CD4-positive, alpha-beta T cell (primary cell): ENCODE measurements at regions not wholly inside any gene's neighbourhood (a gene's known extent, or its start where the extent isn't known, plus 50 kb on each side); places are given as distances from the start of the nearest gene placed in this dataset.

ENCODE experiments used
- ATAC-seq: fragments of 200-7000 bp; cut with Tn5 transposase; one replicate; pipeline ENCODE4 v1.10.0; 2022; ENCODE audit warnings: mild to moderate bottlenecking; ENCODE audit not compliant: poor library complexity
- CTCF ChIA-PET: fragments of 350-600 bp; sonication (Branson Sonifier 250); formaldehyde crosslinking; loops from one replicate; lab custom pipeline; 2021; ENCODE audit warnings: antibody characterized with exemption, inconsistent platforms; lab: Charles Lee
- POLR2A ChIA-PET: fragments of 350-600 bp; sonication (Branson Sonifier 250); formaldehyde crosslinking; loops from one replicate; lab custom pipeline; 2021; ENCODE audit warnings: antibody characterized with exemption, inconsistent platforms; lab: Charles Lee
- DNase-seq, 14 experiments: peaks; one replicate each; pipeline ENCODE4 v3.0.0-alpha.2; 2013 to 2020; ENCODE audit warnings: mixed read lengths in 2 of 14
- H3K27ac ChIP-seq, 2 donors: one replicate each; pipeline versions ENCODE4 v1.5.1 to v1.7.0; 2013; ENCODE audit warnings: low read length in 2 of 2, low read depth in 1 of 2, mild to moderate bottlenecking in 1 of 2
- H3K27me3 ChIP-seq, 2 experiments: 1 replicate in 1 of 2; 2 replicates in 1 of 2; pipeline versions ENCODE4 v1.6.1 to v1.7.0; 2013; ENCODE audit warnings: low read length in 2 of 2, control low read depth in 1 of 2, mild to moderate bottlenecking in 1 of 2, moderate library complexity in 1 of 2; ENCODE audit not compliant: insufficient read depth in 2 of 2, control insufficient read depth in 1 of 2
- H3K36me3 ChIP-seq: one replicate; pipeline ENCODE4 v1.6.1; 2013; ENCODE audit warnings: low read length, control low read depth; ENCODE audit not compliant: insufficient read depth
- H3K4me1 ChIP-seq: one replicate; pipeline ENCODE4 v1.6.1; 2013; ENCODE audit warnings: low read length, control low read depth; ENCODE audit not compliant: insufficient read depth
- H3K4me3 ChIP-seq: one replicate; pipeline ENCODE4 v1.5.1; 2013; ENCODE audit warnings: mild to moderate bottlenecking, low read length, moderate library complexity
- H3K9me3 ChIP-seq, 2 experiments: 1 replicate in 1 of 2; 2 replicates in 1 of 2; pipeline versions ENCODE4 v1.6.1 to v1.7.0; 2013; ENCODE audit warnings: low read length in 2 of 2, mild to moderate bottlenecking in 2 of 2, control low read depth in 1 of 2, moderate library complexity in 1 of 2; ENCODE audit not compliant: control insufficient read depth in 1 of 2, insufficient read depth in 1 of 2
- H3K27ac Mint-ChIP-seq: one replicate; pipeline ENCODE4 v1.8.0; 2020; ENCODE audit warnings: mixed read lengths
- H3K27me3 Mint-ChIP-seq: one replicate; pipeline ENCODE4 v1.8.0; 2021; ENCODE audit warnings: mixed read lengths
- H3K36me3 Mint-ChIP-seq: one replicate; pipeline ENCODE4 v1.8.0; 2021; ENCODE audit warnings: low read depth, mixed read lengths
- H3K4me1 Mint-ChIP-seq: one replicate; pipeline ENCODE4 v1.8.0; 2021; ENCODE audit warnings: low read depth, mixed read lengths
- H3K4me3 Mint-ChIP-seq: one replicate; pipeline ENCODE4 v1.8.0; 2020; ENCODE audit warnings: mild to moderate bottlenecking, mixed read lengths
- H3K9me3 Mint-ChIP-seq: one replicate; pipeline ENCODE4 v1.8.0; 2020; ENCODE audit warnings: mixed read lengths
- CTCF ChIP-seq: fragments of 200-600 bp; IDR thresholded peaks from one replicate; pipeline ENCODE4 v1.8.0; 2022; ENCODE audit warnings: antibody characterized with exemption, mild to moderate bottlenecking
- intact Hi-C, 2 experiments: fragments of 100-400 bp; cut with DNase I in 1 of 2; cut with micrococcal nuclease in 1 of 2; formaldehyde crosslinking; loops; one replicate each; pipeline versions ENCODE4 v1.15.1 to v1.9.0; 2023 to 2025; cut with DNase I, micrococcal nuclease

- Mint-ChIP-seq H3K4me1 (no peaks in the 10 kb centered on the region), H3K9me3 (peaks cover 15% of the 10 kb centered on the region), H3K4me3 (no peak overlapping the region), H3K36me3 (no peaks in the 10 kb centered on the region), H3K27me3 (no peaks in the 10 kb centered on the region), H3K27ac (no peak overlapping the region)
- Histone ChIP-seq H3K4me3 (no peak overlapping the region), H3K27ac (no peak overlapping the region), H3K27me3 (no peaks in the 10 kb centered on the region), H3K9me3 (peaks cover 0 to 14% of the 10 kb centered on the region in 2 experiments), H3K4me1 (no peaks in the 10 kb centered on the region), H3K36me3 (no peaks in the 10 kb centered on the region)
- DNase-seq, result no peak
- ChIA-PET CTCF (no interaction called here), POLR2A (no interaction called here)
- intact Hi-C loops, result no loop called here
- no peak for ATAC-seq
- TF ChIP-seq CTCF, result no peak
These were observed 837.9 kb downstream of the STPG2 start for GRCh38 chr4:97305351-97305750.

- H3K27me3 Mint-ChIP-seq, result no peaks in the 10 kb centered on the region
- no peak for DNase-seq
- no peaks in the 10 kb centered on the region for H3K36me3 Mint-ChIP-seq
- ChIA-PET POLR2A (no interaction called here), CTCF (no interaction called here)
- no peak overlapping the region for H3K27ac ChIP-seq
- H3K4me3 Mint-ChIP-seq, result no peak overlapping the region
- no peaks in the 10 kb centered on the region for H3K4me1 ChIP-seq
- intact Hi-C loops, result no loop called here
- H3K4me1 Mint-ChIP-seq, result no peaks in the 10 kb centered on the region
- peaks cover 3% of the 10 kb centered on the region for H3K9me3 Mint-ChIP-seq
- ATAC-seq, result no peak
- TF ChIP-seq CTCF, result no peak
- H3K27ac Mint-ChIP-seq, result no peak overlapping the region
- H3K9me3 ChIP-seq, result no peaks in the 10 kb centered on the region
- no peaks in the 10 kb centered on the region for H3K27me3 ChIP-seq
- no peaks in the 10 kb centered on the region for H3K36me3 ChIP-seq
- H3K4me3 ChIP-seq, result no peak overlapping the region
These were observed 834.2 kb downstream of the STPG2 start for GRCh38 chr4:97309121-97309520.

GRCh38 chr4:97317201-97317600 is 826.1 kb downstream of the STPG2 start:
- Mint-ChIP-seq H3K27ac (no peak overlapping the region), H3K9me3 (peaks cover 5% of the 10 kb centered on the region), H3K27me3 (no peaks in the 10 kb centered on the region), H3K4me3 (no peak overlapping the region), H3K4me1 (no peaks in the 10 kb centered on the region), H3K36me3 (no peaks in the 10 kb centered on the region)
- Histone ChIP-seq H3K4me3 (no peak overlapping the region), H3K27me3 (no peaks in the 10 kb centered on the region), H3K36me3 (no peaks in the 10 kb centered on the region), H3K4me1 (no peaks in the 10 kb centered on the region), H3K9me3 (no peaks in the 10 kb centered on the region), H3K27ac (no peak overlapping the region)
- intact Hi-C loops, result no loop called here
- ATAC-seq (no peak), DNase-seq (no peak)
- ChIA-PET POLR2A (no interaction called here), CTCF (no interaction called here)
- no peak for TF ChIP-seq CTCF
